ENCODE measurements at regions not wholly inside any gene's neighbourhood (a gene's known extent, or its start where the extent isn't known, plus 50 kb on each side); places are given as distances from the start of the nearest gene placed in this dataset.

GRCh38 chr4:124509151-124509550 is 203.4 kb downstream of the ANKRD50 start:
- no peaks in the 10 kb centered on the region for H3K9me3 Mint-ChIP-seq
- no peak for DNase-seq (ENCODE audit: extremely low spot score, unreplicated experiment)
- H3K4me3 Mint-ChIP-seq = no peak overlapping the region
- H3K27ac Mint-ChIP-seq = no peak overlapping the region
- no peak for TF ChIP-seq CTCF (conservative IDR thresholded peaks at IDR 0.05)
- no peaks in the 10 kb centered on the region for H3K36me3 Mint-ChIP-seq
- H3K27me3 Mint-ChIP-seq = no peaks in the 10 kb centered on the region
- peaks cover 14% of the 10 kb centered on the region for H3K4me1 Mint-ChIP-seq (ENCODE audit: unreplicated experiment)

GRCh38 chr4:124514588-124514987 is 197.9 kb downstream of the ANKRD50 start:
- TF ChIP-seq CTCF (conservative IDR thresholded peaks at IDR 0.05) = no peak
- DNase-seq (ENCODE audit: extremely low spot score, unreplicated experiment) = no peak
- Mint-ChIP-seq H3K27me3 (no peaks in the 10 kb centered on the region), H3K4me3 (no peak overlapping the region), H3K4me1 (ENCODE audit: unreplicated experiment) (no peaks in the 10 kb centered on the region), H3K27ac (no peak overlapping the region), H3K9me3 (no peaks in the 10 kb centered on the region), H3K36me3 (no peaks in the 10 kb centered on the region)

GRCh38 chr4:124515591-124515990 is 196.9 kb downstream of the ANKRD50 start:
- H3K36me3 Mint-ChIP-seq = no peaks in the 10 kb centered on the region
- H3K4me3 Mint-ChIP-seq = no peak overlapping the region
- no peaks in the 10 kb centered on the region for H3K4me1 Mint-ChIP-seq (ENCODE audit: unreplicated experiment)
- no peak for TF ChIP-seq CTCF (conservative IDR thresholded peaks at IDR 0.05)
- no peaks in the 10 kb centered on the region for H3K27me3 Mint-ChIP-seq
- DNase-seq (ENCODE audit: extremely low spot score, unreplicated experiment) = no peak
- H3K27ac Mint-ChIP-seq = no peak overlapping the region
- no peaks in the 10 kb centered on the region for H3K9me3 Mint-ChIP-seq

GRCh38 chr4:124519196-124519595 is 193.3 kb downstream of the ANKRD50 start:
- Mint-ChIP-seq H3K27me3 (no peaks in the 10 kb centered on the region), H3K27ac (no peak overlapping the region), H3K36me3 (no peaks in the 10 kb centered on the region), H3K9me3 (no peaks in the 10 kb centered on the region), H3K4me1 (ENCODE audit: unreplicated experiment) (peaks cover 8% of the 10 kb centered on the region), H3K4me3 (no peak overlapping the region)
- no peak for DNase-seq (ENCODE audit: extremely low spot score, unreplicated experiment)
- no peak for TF ChIP-seq CTCF (conservative IDR thresholded peaks at IDR 0.05)

GRCh38 chr4:124523816-124524215 is 188.7 kb downstream of the ANKRD50 start:
- TF ChIP-seq CTCF (conservative IDR thresholded peaks at IDR 0.05) = no peak
- Mint-ChIP-seq H3K4me1 (ENCODE audit: unreplicated experiment) (peaks cover 21% of the 10 kb centered on the region), H3K27ac (no peak overlapping the region), H3K36me3 (no peaks in the 10 kb centered on the region), H3K4me3 (no peak overlapping the region), H3K9me3 (peaks cover 5% of the 10 kb centered on the region), H3K27me3 (no peaks in the 10 kb centered on the region)
- no peak for DNase-seq (ENCODE audit: extremely low spot score, unreplicated experiment)

- H3K27ac Mint-ChIP-seq = no peak overlapping the region
- no peaks in the 10 kb centered on the region for H3K36me3 Mint-ChIP-seq
- TF ChIP-seq CTCF (conservative IDR thresholded peaks at IDR 0.05) = no peak
- H3K9me3 Mint-ChIP-seq = peaks cover 7% of the 10 kb centered on the region
- peaks cover 21% of the 10 kb centered on the region for H3K4me1 Mint-ChIP-seq (ENCODE audit: unreplicated experiment)
- DNase-seq (ENCODE audit: extremely low spot score, unreplicated experiment) = no peak
- H3K27me3 Mint-ChIP-seq = no peaks in the 10 kb centered on the region
- no peak overlapping the region for H3K4me3 Mint-ChIP-seq
Measured at GRCh38 chr4:124525524-124525923, 187.0 kb downstream of the ANKRD50 start.
